H1 (cell line): ENCODE measurements at regions not wholly inside any gene's neighbourhood (a gene's known extent, or its start where the extent isn't known, plus 50 kb on each side); places are given as distances from the start of the nearest gene placed in this dataset.

Experiments
- CTCF ChIA-PET: fragments of 300-600 bp; sonication (Branson Sonifier 250); formaldehyde crosslinking; loops from one replicate; lab custom pipeline; 2021; ENCODE audit not compliant: partially characterized antibody; lab: Charles Lee
- POLR2A ChIA-PET: fragments of 300-600 bp; sonication (Branson Sonifier 250); formaldehyde crosslinking; loops from one replicate; lab custom pipeline; 2021; ENCODE audit warnings: inconsistent platforms; ENCODE audit not compliant: partially characterized antibody; lab: Charles Lee
- DNase-seq, 2 experiments: peaks; one replicate each; pipeline versions ENCODE4 v3.0.0 to v3.0.0-alpha.2; 2010 to 2022; ENCODE audit warnings: low spot score in 2 of 2, low read depth in 1 of 2, mixed read lengths in 1 of 2
- FAIRE-seq: peaks from 2 replicates; lab custom pipeline; 2011; peaks lifted over from hg19 to GRCh38; lab: Jason Lieb, UNC
- H2AFZ ChIP-seq: 2 replicates; pipeline ENCODE4 v1.8.1; 2012; ENCODE audit warnings: low read length, inconsistent platforms
- H2AK5ac ChIP-seq: 2 replicates; pipeline ENCODE4 v1.6.1; 2013; ENCODE audit warnings: low read depth, low read length
- H2BK120ac ChIP-seq: replicated peaks from 2 replicates; pipeline ENCODE3; 2013; ENCODE audit warnings: low read depth, low read length, inconsistent platforms
- H2BK12ac ChIP-seq: 2 replicates; pipeline ENCODE4 v1.6.1; 2013; ENCODE audit warnings: low read depth, low read length
- H2BK15ac ChIP-seq: 2 replicates; pipeline ENCODE4 v1.6.1; 2013; ENCODE audit warnings: low read length
- H2BK20ac ChIP-seq: 2 replicates; pipeline ENCODE4 v1.6.1; 2013; ENCODE audit warnings: low read length
- H2BK5ac ChIP-seq: 2 replicates; pipeline ENCODE4 v1.6.1; 2013; ENCODE audit warnings: low read depth, low read length
- H3K14ac ChIP-seq: 2 replicates; pipeline ENCODE4 v1.6.1; 2013; ENCODE audit warnings: inconsistent platforms; ENCODE audit not compliant: insufficient read length
- H3K18ac ChIP-seq: 2 replicates; pipeline ENCODE4 v1.6.1; 2013; ENCODE audit warnings: low read length; ENCODE audit errors: extremely low read depth
- H3K23ac ChIP-seq: 2 replicates; pipeline ENCODE4 v1.6.1; 2013; ENCODE audit warnings: inconsistent platforms; ENCODE audit not compliant: insufficient read length
- H3K23me2 ChIP-seq: 2 replicates; pipeline ENCODE4 v1.6.1; 2013; ENCODE audit warnings: low read depth, low read length
- H3K27ac ChIP-seq: 2 replicates; pipeline ENCODE4 v1.6.1; 2011; ENCODE audit warnings: low read depth, low read length, inconsistent platforms
- H3K27me3 ChIP-seq, 4 experiments: replicated peaks in 1 of 4; 1 replicate in 1 of 4; 2 replicates in 3 of 4; pipeline versions ENCODE4 v1.6.1 to v1.8.1; 2011 to 2013; ENCODE audit warnings: low read length in 3 of 4, mild to moderate bottlenecking in 3 of 4, inconsistent platforms in 2 of 4, mixed read lengths in 2 of 4, moderate library complexity in 1 of 4; ENCODE audit not compliant: control insufficient read depth in 3 of 4, insufficient read depth in 3 of 4; ENCODE audit errors: extremely low read depth in 1 of 4
- H3K36me3 ChIP-seq, 4 experiments: 2 replicates each; pipeline versions ENCODE4 v1.6.1 to v1.8.1; 2011 to 2013; ENCODE audit warnings: mild to moderate bottlenecking in 4 of 4, low read length in 3 of 4, moderate library complexity in 2 of 4, control low read depth in 1 of 4, inconsistent platforms in 1 of 4; ENCODE audit not compliant: insufficient read depth in 4 of 4, control insufficient read depth in 2 of 4
- H3K4ac ChIP-seq: replicated peaks from 2 replicates; pipeline ENCODE3; 2013; ENCODE audit warnings: low read length, low read depth, mixed read lengths, inconsistent platforms; ENCODE audit not compliant: insufficient read length
- H3K4me1 ChIP-seq, 4 experiments: replicated peaks in 1 of 4; 1 replicate in 1 of 4; 2 replicates in 3 of 4; pipeline versions ENCODE4 v1.6.1 to v1.8.1; 2011 to 2013; ENCODE audit warnings: low read length in 3 of 4, inconsistent platforms in 2 of 4, mixed read lengths in 1 of 4; ENCODE audit not compliant: insufficient read depth in 4 of 4, control insufficient read depth in 3 of 4
- H3K4me2 ChIP-seq, 2 experiments: 2 replicates each; pipeline versions ENCODE4 v1.6.1 to v1.8.1; 2011 to 2013; ENCODE audit warnings: low read depth in 2 of 2, low read length in 2 of 2, control low read depth in 1 of 2, inconsistent platforms in 1 of 2, mild to moderate bottlenecking in 1 of 2; ENCODE audit not compliant: insufficient read depth in 1 of 2
- H3K4me3 ChIP-seq, 4 experiments: fragments of 200-600, 300-600 bp in 1 of 4; sonication (generic), shearing (Covaris generic), sonication (Bioruptor Twin) in 1 of 4; 2 replicates each; pipeline versions ENCODE4 v1.5.1 to v1.8.1; 2011 to 2016; ENCODE audit warnings: low read length in 4 of 4, low read depth in 3 of 4, control low read depth in 2 of 4, inconsistent platforms in 2 of 4, mild to moderate bottlenecking in 2 of 4, mixed read lengths in 1 of 4, moderate library complexity in 1 of 4; ENCODE audit not compliant: insufficient read depth in 2 of 4; ENCODE audit errors: extremely low read depth in 1 of 4
- H3K56ac ChIP-seq: replicated peaks from 2 replicates; pipeline ENCODE3; 2013; ENCODE audit warnings: low read depth, mild to moderate bottlenecking, mixed read lengths, low read length, inconsistent platforms; ENCODE audit not compliant: insufficient read length
- H3K79me1 ChIP-seq: 2 replicates; pipeline ENCODE4 v1.6.1; 2013; ENCODE audit warnings: low read depth, low read length, control low read depth
- H3K79me2 ChIP-seq, 2 experiments: 2 replicates each; pipeline versions ENCODE4 v1.6.1 to v1.8.1; 2012 to 2013; ENCODE audit warnings: low read length in 2 of 2, mild to moderate bottlenecking in 2 of 2, inconsistent platforms in 1 of 2; ENCODE audit not compliant: insufficient read depth in 2 of 2, control insufficient read depth in 1 of 2
- H3K9ac ChIP-seq, 4 experiments: replicated peaks in 1 of 4; 1 replicate in 1 of 4; 2 replicates in 3 of 4; pipeline versions ENCODE4 v1.6.1 to v1.8.1; 2011 to 2013; ENCODE audit warnings: low read depth in 3 of 4, low read length in 3 of 4, control low read depth in 2 of 4, mild to moderate bottlenecking in 2 of 4, moderate library complexity in 2 of 4, inconsistent platforms in 1 of 4; ENCODE audit errors: extremely low read depth in 1 of 4
- H3K9me3 ChIP-seq, 2 experiments: 2 replicates each; pipeline versions ENCODE4 v1.6.1 to v1.8.1; 2012 to 2013; ENCODE audit warnings: mild to moderate bottlenecking in 2 of 2, moderate library complexity in 2 of 2, control low read depth in 1 of 2, inconsistent platforms in 1 of 2, low read depth in 1 of 2, low read length in 1 of 2, mixed read lengths in 1 of 2; ENCODE audit not compliant: insufficient read depth in 2 of 2
- H4K20me1 ChIP-seq, 2 experiments: replicated peaks in 1 of 2; 2 replicates each; pipeline versions ENCODE3 to v1.8.1; 2011 to 2013; ENCODE audit warnings: inconsistent platforms in 2 of 2, low read length in 2 of 2, mild to moderate bottlenecking in 1 of 2; ENCODE audit not compliant: insufficient read depth in 2 of 2, control insufficient read depth in 1 of 2
- H4K5ac ChIP-seq: 2 replicates; pipeline ENCODE4 v1.6.1; 2013; ENCODE audit warnings: low read length, low read depth, mixed read lengths, inconsistent platforms; ENCODE audit not compliant: insufficient read length
- H4K8ac ChIP-seq: 2 replicates; pipeline ENCODE4 v1.8.0; 2013; ENCODE audit warnings: mild to moderate bottlenecking, moderate library complexity, low read length, inconsistent platforms; ENCODE audit not compliant: insufficient read depth; ENCODE audit errors: extremely low read depth
- H4K91ac ChIP-seq: replicated peaks from 2 replicates; pipeline ENCODE3; 2013; ENCODE audit warnings: low read length, mixed read lengths, inconsistent platforms; ENCODE audit not compliant: insufficient read length
- EGR1 ChIP-seq: IDR thresholded peaks from 2 replicates; pipeline ENCODE4 v1.6.1; 2011; ENCODE audit warnings: low read depth, low read length, borderline replicate concordance
- GABPA ChIP-seq: IDR thresholded peaks from 2 replicates; pipeline ENCODE4 v1.6.1; 2011; ENCODE audit warnings: mild to moderate bottlenecking, low read length, moderate library complexity, borderline replicate concordance; ENCODE audit not compliant: insufficient read depth
- PHF8 ChIP-seq: fragments of 200-600 bp; sonication (generic); conservative IDR thresholded peaks from 2 replicates; pipeline ENCODE4 v1.7.1; 2012; ENCODE audit warnings: low read depth, mild to moderate bottlenecking, inconsistent platforms, low read length, moderate library complexity
- RXRA ChIP-seq: IDR thresholded peaks from 2 replicates; pipeline ENCODE4 v1.6.1; 2011; ENCODE audit warnings: low read depth, mild to moderate bottlenecking, low read length, moderate library complexity; ENCODE audit not compliant: insufficient read depth
- TEAD4 ChIP-seq: IDR thresholded peaks from 2 replicates; pipeline ENCODE4 v1.6.1; 2012; ENCODE audit warnings: low read depth, low read length, inconsistent platforms, mixed read lengths
- YY1 ChIP-seq: IDR thresholded peaks from 2 replicates; pipeline ENCODE4 v1.6.1; 2011; ENCODE audit warnings: low read depth, mild to moderate bottlenecking, low read length
- WGBS, 2 experiments: shearing (Covaris generic) in 1 of 2; methylation state at CpG; one replicate each; pipeline versions ENCODE4 v1.1.6 to v1.1.7; 2013 to 2015; ENCODE audit warnings: low lambda C conversion rate in 2 of 2, mixed read lengths in 2 of 2, inconsistent platforms in 1 of 2, low coverage in 1 of 2, missing lambda C conversion rate in 1 of 2; ENCODE audit not compliant: insufficient replicate concordance in 2 of 2, insufficient coverage in 1 of 2, insufficient read length in 1 of 2; ENCODE audit errors: extremely low coverage in 1 of 2, missing lambda C conversion rate in 1 of 2; 5-methylcytosine and 5-hydroxymethylcytosine counted together

GRCh38 chr4:182163180-182163579, 80.0 kb upstream of the TENM3 start:
- Histone ChIP-seq H3K79me1 (no peaks in the 10 kb centered on the region; the same call in 1 of the 2 replicates), H3K79me2 (peaks cover 0 to 31% of the 10 kb centered on the region in 2 experiments; a peak in 2 of 4 replicates), H3K4me2 (no peak overlapping the region), H4K8ac (no peak overlapping the region), H3K9me3 (no peaks in the 10 kb centered on the region), H3K18ac (no peak overlapping the region), H3K4me1 (peaks cover 0 to 8% (median under 1%) of the 10 kb centered on the region in 4 experiments; a peak in 4 of 7 replicates), H4K20me1 (peaks cover 0 to 3% of the 10 kb centered on the region in 2 experiments), H3K9ac (no peak overlapping the region), H2BK20ac (no peak overlapping the region), H4K5ac (no peak overlapping the region), H3K4ac (no peak overlapping the region), H3K14ac (no peak overlapping the region), H2BK15ac (no peak overlapping the region), H4K91ac (no peak overlapping the region), H3K23me2 (no peaks in the 10 kb centered on the region), H2BK12ac (no peak overlapping the region), H2BK120ac (no peak overlapping the region), H2AFZ (no peak overlapping the region), H3K36me3 (no peaks in the 10 kb centered on the region), H3K27me3 (no peaks in the 10 kb centered on the region), H3K23ac (no peak overlapping the region), H2AK5ac (no peak overlapping the region), H3K56ac (no peak overlapping the region), H2BK5ac (no peak overlapping the region), H3K4me3 (no peak overlapping the region), H3K27ac (no peak overlapping the region)
- WGBS, 2 experiments: 77% methylated on average over 8 of the region's 8 CpGs; no CpG with 5 or more reads in 1 of the 2 experiments
- FAIRE-seq (no peak), DNase-seq (no peak)
- POLR2A ChIA-PET: interaction anchor here (1.0 to 1.2 kb wide), 2 partner anchors 14 to 18 kb away, joined by 3 to 5 read pairs; no protein-coding TSS in a partner anchor
- CTCF ChIA-PET: interaction anchor here (0.9 kb wide), 1 partner anchor 12 kb away, joined by 3 read pairs; no protein-coding TSS in a partner anchor
- TF ChIP-seq EGR1 (no peak), YY1 (no peak), PHF8 (no peak), TEAD4 (no peak), GABPA (no peak), RXRA (no peak)
- TF ChIP-seq, all 59 proteins: peak for 0
